Hepatocyte (in vitro differentiated cells): ENCODE measurements at regions not wholly inside any gene's neighbourhood (a gene's known extent, or its start where the extent isn't known, plus 50 kb on each side); places are given as distances from the start of the nearest gene placed in this dataset.

Source experiments
- DNase-seq: peaks from one replicate; pipeline ENCODE4 v3.0.0-alpha.2; 2016; ENCODE audit warnings: low spot score
- H2AFZ ChIP-seq: fragments of 200-600 bp; sonication (generic); 2 replicates; pipeline ENCODE4 v1.6.0; 2016; ENCODE audit warnings: antibody characterized with exemption, mild to moderate bottlenecking
- H3K27ac ChIP-seq: fragments of 200-600 bp; sonication (generic); 2 replicates; pipeline ENCODE4 v1.5.1; 2016; ENCODE audit warnings: mild to moderate bottlenecking
- H3K27me3 ChIP-seq: fragments of 200-600 bp; sonication (generic); 2 replicates; pipeline ENCODE4 v1.6.1; 2016
- H3K36me3 ChIP-seq: fragments of 200-600 bp; sonication (generic); replicated peaks from 2 replicates; pipeline ENCODE4 v1.5.1; 2016; ENCODE audit warnings: low read depth; ENCODE audit not compliant: insufficient read depth
- H3K4me1 ChIP-seq: fragments of 200-600 bp; sonication (generic); 2 replicates; pipeline ENCODE4 v1.5.1; 2016; ENCODE audit warnings: mild to moderate bottlenecking, moderate library complexity; ENCODE audit not compliant: insufficient read depth
- H3K4me2 ChIP-seq: fragments of 200-600 bp; sonication (generic); 2 replicates; pipeline ENCODE4 v1.6.0; 2016
- H3K4me3 ChIP-seq: fragments of 200-600 bp; sonication (generic); 2 replicates; pipeline ENCODE4 v1.5.1; 2016; ENCODE audit warnings: mild to moderate bottlenecking
- H3K79me2 ChIP-seq: fragments of 200-600 bp; sonication (generic); 2 replicates; pipeline ENCODE4 v1.6.0; 2017; ENCODE audit warnings: mild to moderate bottlenecking
- H3K9me2 ChIP-seq: fragments of 200-600 bp; sonication (generic); replicated peaks from 2 replicates; pipeline ENCODE4 v1.6.0; 2017; ENCODE audit warnings: mild to moderate bottlenecking; ENCODE audit not compliant: insufficient read depth
- H3K9me3 ChIP-seq: fragments of 200-600 bp; sonication (generic); 2 replicates; pipeline ENCODE4 v1.5.1; 2016; ENCODE audit warnings: low read depth, mild to moderate bottlenecking
- H4K20me1 ChIP-seq: fragments of 200-600 bp; sonication (generic); 2 replicates; pipeline ENCODE4 v1.6.0; 2016; ENCODE audit warnings: mild to moderate bottlenecking; ENCODE audit not compliant: insufficient read depth, poor library complexity, severe bottlenecking
- CTCF ChIP-seq: fragments of 200-600 bp; sonication (generic); IDR thresholded peaks from 2 replicates; pipeline ENCODE4 v1.5.1; 2016; ENCODE audit warnings: antibody characterized with exemption, mild to moderate bottlenecking; ENCODE audit not compliant: poor library complexity
- EZH2 ChIP-seq: fragments of 200-600 bp; sonication (generic); IDR thresholded peaks from 2 replicates; pipeline ENCODE4 v1.6.1; 2016; ENCODE audit warnings: antibody characterized with exemption, mild to moderate bottlenecking, borderline replicate concordance
- EZH2phosphoT487 ChIP-seq: fragments of 200-600 bp; sonication (generic); IDR thresholded peaks from one replicate; pipeline ENCODE4 v1.6.1; 2018; ENCODE audit warnings: antibody characterized with exemption, mild to moderate bottlenecking, low read depth, moderate library complexity; ENCODE audit not compliant: unreplicated experiment, severe bottlenecking
- WGBS: methylation state at CpG from one replicate; pipeline ENCODE4 v1.1.6; 2016; ENCODE audit warnings: low lambda C conversion rate; ENCODE audit errors: missing lambda C conversion rate; 5-methylcytosine and 5-hydroxymethylcytosine counted together

GRCh38 chr18:75818383-75818782, 390.9 kb upstream of the SMIM21 start:
- Histone ChIP-seq H3K4me1 (peaks cover 12% of the 10 kb centered on the region), H4K20me1 (no peaks in the 10 kb centered on the region), H3K4me3 (no peak overlapping the region), H3K36me3 (no peaks in the 10 kb centered on the region), H2AFZ (peak overlapping the region; percentile 20), H3K9me3 (no peaks in the 10 kb centered on the region), H3K27ac (no peak overlapping the region), H3K4me2 (no peak overlapping the region), H3K27me3 (no peaks in the 10 kb centered on the region), H3K79me2 (no peaks in the 10 kb centered on the region), H3K9me2 (no peaks in the 10 kb centered on the region)
- TF ChIP-seq EZH2 (no peak), CTCF (no peak), EZH2phosphoT487 (no peak)
- DNase-seq: no peak
- 58% methylated on average over 5 of the region's 5 CpGs for WGBS

- TF ChIP-seq EZH2: no peak
- TF ChIP-seq CTCF: no peak
- TF ChIP-seq EZH2phosphoT487: no peak
- Histone ChIP-seq H3K4me2 (no peak overlapping the region), H3K36me3 (no peaks in the 10 kb centered on the region), H3K79me2 (no peaks in the 10 kb centered on the region), H3K4me3 (no peak overlapping the region), H4K20me1 (no peaks in the 10 kb centered on the region), H3K4me1 (peaks cover 5% of the 10 kb centered on the region), H2AFZ (no peak overlapping the region), H3K9me2 (no peaks in the 10 kb centered on the region), H3K27ac (no peak overlapping the region), H3K9me3 (no peaks in the 10 kb centered on the region), H3K27me3 (no peaks in the 10 kb centered on the region)
- WGBS: 100% methylated on average over 1 of the region's 1 CpG
- no peak for DNase-seq
Observed at GRCh38 chr18:75815767-75816166, 388.3 kb upstream of the SMIM21 start.

- H3K36me3 ChIP-seq: no peaks in the 10 kb centered on the region
- 73% methylated on average over 8 of the region's 8 CpGs for WGBS
- H3K9me3 ChIP-seq: no peaks in the 10 kb centered on the region
- H3K79me2 ChIP-seq: no peaks in the 10 kb centered on the region
- H3K4me2 ChIP-seq: peak overlapping the region; percentile 15
- no peaks in the 10 kb centered on the region for H3K9me2 ChIP-seq
- peaks cover 18% of the 10 kb centered on the region for H3K4me1 ChIP-seq
- H3K4me3 ChIP-seq: no peak overlapping the region
- H3K27ac ChIP-seq: no peak overlapping the region
- no peaks in the 10 kb centered on the region for H3K27me3 ChIP-seq
- DNase-seq: no peak
- H4K20me1 ChIP-seq: no peaks in the 10 kb centered on the region
- no peak overlapping the region for H2AFZ ChIP-seq
- TF ChIP-seq EZH2phosphoT487: no peak
Observed at GRCh38 chr18:75812761-75813160, 385.3 kb upstream of the SMIM21 start.

GRCh38 chr18:75810961-75811551, 383.6 kb upstream of the SMIM21 start:
- H3K27ac ChIP-seq: peak overlapping the region; percentile 74
- peaks cover 18% of the 10 kb centered on the region for H3K4me1 ChIP-seq
- peak overlapping the region; percentile 69 for H3K4me2 ChIP-seq

More at GRCh38 chr18:75810961-75811551, 383.6 kb upstream of the SMIM21 start:
- Histone ChIP-seq H2AFZ (no peak overlapping the region), H3K27me3 (no peaks in the 10 kb centered on the region), H3K9me3 (no peaks in the 10 kb centered on the region), H3K79me2 (no peaks in the 10 kb centered on the region), H3K36me3 (no peaks in the 10 kb centered on the region), H3K9me2 (no peaks in the 10 kb centered on the region), H4K20me1 (no peaks in the 10 kb centered on the region), H3K4me3 (no peak overlapping the region)
- DNase-seq: no peak
- TF ChIP-seq CTCF: no peak
- TF ChIP-seq EZH2: no peak
- TF ChIP-seq EZH2phosphoT487: no peak
- WGBS: 48% methylated on average over 5 of the region's 5 CpGs
